Right atrium auricular region (tissue), 2 donors: ENCODE measurements at regions not wholly inside any gene's neighbourhood (a gene's known extent, or its start where the extent isn't known, plus 50 kb on each side); places are given as distances from the start of the nearest gene placed in this dataset.

Experiments
- DNase-seq: peaks from one replicate; pipeline ENCODE4 v3.0.0-alpha.2; 2019; ENCODE audit warnings: low spot score
- H3K27ac ChIP-seq, 2 donors: fragments of 200-600 bp; sonication (generic); 1 replicate in 1 of 2; 2 replicates in 1 of 2; pipeline ENCODE4 v1.5.1; 2016 to 2019
- H3K27me3 ChIP-seq, 2 donors: fragments of 200-600 bp; sonication (generic); one replicate each; pipeline versions ENCODE4 v1.5.1 to v1.6.0; 2017 to 2019
- H3K36me3 ChIP-seq: fragments of 200-600 bp; sonication (generic); one replicate; pipeline ENCODE4 v1.5.1; 2016
- H3K4me1 ChIP-seq, 2 donors: fragments of 200-600 bp; sonication (generic); one replicate each; pipeline versions ENCODE4 v1.5.1 to v1.6.0; 2017 to 2019
- H3K4me3 ChIP-seq, 2 donors: fragments of 200-600 bp; sonication (generic); 1 replicate in 1 of 2; 2 replicates in 1 of 2; pipeline ENCODE4 v1.5.1; 2017 to 2019; ENCODE audit warnings: mild to moderate bottlenecking in 1 of 2, moderate library complexity in 1 of 2
- H3K9me3 ChIP-seq, 2 donors: fragments of 200-600 bp; sonication (generic); one replicate each; pipeline ENCODE4 v1.5.1; 2019
- CTCF ChIP-seq, 2 donors: fragments of 200-600 bp; sonication (generic); IDR thresholded peaks; one replicate each; pipeline ENCODE4 v1.5.1; 2019; ENCODE audit warnings: antibody characterized with exemption in 2 of 2

GRCh38 chr20:48242623-48243022, 457.3 kb upstream of the SULF2 start:
- DNase-seq, result no peak
- no peaks in the 10 kb centered on the region for H3K27me3 ChIP-seq
- no peaks in the 10 kb centered on the region for H3K4me1 ChIP-seq
- no peaks in the 10 kb centered on the region for H3K9me3 ChIP-seq
- TF ChIP-seq CTCF (IDR thresholded peaks at IDR 0.05), result no peak
- no peaks in the 10 kb centered on the region for H3K36me3 ChIP-seq
- no peak overlapping the region for H3K4me3 ChIP-seq
- H3K27ac ChIP-seq, result no peak overlapping the region

- Histone ChIP-seq H3K4me1 (no peaks in the 10 kb centered on the region), H3K36me3 (no peaks in the 10 kb centered on the region), H3K4me3 (no peak overlapping the region), H3K9me3 (no peaks in the 10 kb centered on the region), H3K27me3 (no peaks in the 10 kb centered on the region), H3K27ac (no peak overlapping the region)
- DNase-seq, result no peak
- no peak for TF ChIP-seq CTCF (IDR thresholded peaks at IDR 0.05)
These were observed 456.2 kb upstream of the SULF2 start for GRCh38 chr20:48241482-48241881.

GRCh38 chr20:48238781-48239180, 453.5 kb upstream of the SULF2 start:
- Histone ChIP-seq H3K36me3 (no peaks in the 10 kb centered on the region), H3K27me3 (no peaks in the 10 kb centered on the region), H3K4me3 (no peak overlapping the region), H3K4me1 (no peaks in the 10 kb centered on the region), H3K27ac (no peak overlapping the region), H3K9me3 (no peaks in the 10 kb centered on the region)
- no peak for TF ChIP-seq CTCF (IDR thresholded peaks at IDR 0.05)
- no peak for DNase-seq

DNA sequence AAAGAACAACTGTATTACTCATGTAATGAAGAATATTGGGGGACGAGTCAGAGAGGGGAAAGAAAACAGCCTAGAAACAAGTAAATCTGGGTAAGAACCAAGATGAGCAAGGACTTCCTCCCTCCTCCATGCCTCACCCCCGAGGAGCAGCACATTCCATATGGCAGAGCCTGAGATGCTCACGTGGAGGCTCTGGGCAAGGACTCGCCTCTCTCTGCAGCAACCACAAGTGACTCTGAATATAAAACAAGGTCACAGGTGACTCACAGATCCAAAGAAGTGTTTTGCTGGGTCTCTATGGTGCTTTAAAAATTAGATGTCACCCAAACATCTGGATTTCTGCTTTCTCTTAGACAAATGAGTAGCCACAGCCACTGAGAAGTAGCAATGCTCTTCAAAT, 453.0 kb upstream of the SULF2 start:
- H3K36me3 ChIP-seq, result no peaks in the 10 kb centered on the region
- no peak for TF ChIP-seq CTCF (IDR thresholded peaks at IDR 0.05)
- no peaks in the 10 kb centered on the region for H3K9me3 ChIP-seq
- no peaks in the 10 kb centered on the region for H3K27me3 ChIP-seq
- no peak overlapping the region for H3K4me3 ChIP-seq
- no peak overlapping the region for H3K27ac ChIP-seq
- DNase-seq, result no peak
- H3K4me1 ChIP-seq, result no peaks in the 10 kb centered on the region

DNA sequence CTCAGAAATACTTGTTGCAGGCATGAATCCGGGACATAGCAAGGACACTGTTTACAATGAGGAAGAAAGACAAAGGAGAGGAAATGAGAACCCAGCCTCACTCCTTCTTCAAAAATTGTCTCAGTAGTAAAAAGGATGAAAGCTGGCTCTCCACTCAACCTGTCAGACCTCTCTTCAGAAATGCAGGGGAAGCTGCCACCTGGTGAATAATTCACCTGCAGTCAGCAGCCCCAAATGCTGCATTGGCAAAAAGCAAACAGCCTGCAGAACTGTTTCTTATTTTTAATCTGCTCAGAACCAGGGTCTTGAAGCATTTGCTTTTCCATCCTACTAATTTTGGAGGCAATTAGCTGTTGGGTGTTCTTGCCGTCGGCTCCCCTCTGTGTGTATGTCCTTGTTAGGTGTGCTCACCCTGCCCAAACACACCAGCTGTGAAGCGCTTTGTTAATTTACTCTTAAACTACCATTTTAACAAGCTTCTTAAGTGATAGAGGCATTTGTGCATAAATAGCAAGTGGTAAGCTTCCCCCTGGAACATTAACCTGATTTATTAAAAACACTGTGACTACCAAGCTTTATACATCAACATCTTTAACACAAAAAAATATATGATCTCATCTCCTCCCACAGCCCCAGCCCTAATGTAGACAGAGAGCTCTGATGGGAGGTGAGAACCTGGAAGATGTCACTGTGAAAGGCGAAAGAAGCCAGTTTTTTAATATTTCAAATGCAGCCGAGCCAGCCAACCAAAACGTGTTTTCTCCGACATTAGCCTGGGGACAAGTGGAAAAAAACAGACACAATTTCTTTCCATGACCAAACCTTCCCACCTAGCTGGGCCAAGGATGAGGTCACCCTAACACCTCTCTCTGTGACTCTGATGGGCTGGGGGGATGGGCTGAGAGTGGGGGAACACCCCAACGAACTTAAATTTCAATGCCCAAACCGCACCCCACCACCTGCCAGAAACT, 451.0 kb upstream of the SULF2 start:
- Histone ChIP-seq H3K4me3 (no peak overlapping the region), H3K27ac (no peak overlapping the region), H3K36me3 (no peaks in the 10 kb centered on the region), H3K4me1 (no peaks in the 10 kb centered on the region), H3K9me3 (no peaks in the 10 kb centered on the region), H3K27me3 (no peaks in the 10 kb centered on the region)
- no peak for DNase-seq
- TF ChIP-seq CTCF (IDR thresholded peaks at IDR 0.05), result no peak
